Osteocyte (in vitro differentiated cells): ENCODE measurements at regions not wholly inside any gene's neighbourhood (a gene's known extent, or its start where the extent isn't known, plus 50 kb on each side); places are given as distances from the start of the nearest gene placed in this dataset.

Source experiments
- DNase-seq: peaks from one replicate; pipeline ENCODE4 v3.0.0; 2021; ENCODE audit warnings: mixed read lengths; ENCODE audit not compliant: unreplicated experiment; ENCODE audit errors: extremely low spot score
- H3K27ac Mint-ChIP-seq: one replicate; pipeline ENCODE4 v1.8.0; 2021; ENCODE audit warnings: mild to moderate bottlenecking, mixed read lengths; ENCODE audit not compliant: unreplicated experiment
- H3K27me3 Mint-ChIP-seq: one replicate; pipeline ENCODE4 v1.8.0; 2021; ENCODE audit warnings: mixed read lengths; ENCODE audit not compliant: unreplicated experiment
- H3K36me3 Mint-ChIP-seq: one replicate; pipeline ENCODE4 v1.8.0; 2021; ENCODE audit warnings: mixed read lengths; ENCODE audit not compliant: unreplicated experiment
- H3K4me1 Mint-ChIP-seq: one replicate; pipeline ENCODE4 v1.8.0; 2021; ENCODE audit warnings: mixed read lengths; ENCODE audit not compliant: unreplicated experiment
- H3K4me3 Mint-ChIP-seq: one replicate; pipeline ENCODE4 v1.8.0; 2021; ENCODE audit warnings: mild to moderate bottlenecking, moderate library complexity, mixed read lengths; ENCODE audit not compliant: unreplicated experiment
- H3K9me3 Mint-ChIP-seq: one replicate; pipeline ENCODE4 v1.8.0; 2021; ENCODE audit warnings: mixed read lengths; ENCODE audit not compliant: unreplicated experiment
- TF ChIP-seq, protein P1 (sequence below): fragments of 200-600 bp; sonication (generic); IDR thresholded peaks from 2 replicates; pipeline ENCODE4 v1.5.0; 2021; ENCODE audit warnings: antibody characterized with exemption, mild to moderate bottlenecking, moderate library complexity

DNA sequence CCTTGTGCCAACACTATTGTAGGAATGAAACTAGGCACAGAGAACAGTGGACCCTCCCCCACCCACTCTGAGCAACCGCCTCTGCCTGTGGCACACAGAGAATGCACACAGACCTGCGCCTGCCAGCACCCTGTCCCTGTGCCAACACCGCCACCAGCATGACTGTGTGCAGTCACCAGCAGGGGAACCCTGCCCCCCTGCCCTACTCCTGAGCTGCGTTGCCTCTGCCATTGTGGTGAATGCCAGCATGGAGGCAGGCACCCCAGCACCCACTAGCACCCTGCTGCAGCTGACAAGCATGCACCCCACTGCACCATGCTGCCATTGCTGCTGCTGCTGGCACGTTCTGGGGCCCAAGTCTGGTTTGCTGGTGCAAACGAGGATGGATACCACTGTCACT, 94.4 kb upstream of the PRLR start:
- H3K36me3 Mint-ChIP-seq, result no peaks in the 10 kb centered on the region
- DNase-seq, result no peak
- H3K27ac Mint-ChIP-seq, result no peak overlapping the region
- H3K27me3 Mint-ChIP-seq, result no peaks in the 10 kb centered on the region
- H3K9me3 Mint-ChIP-seq, result peaks cover 5% of the 10 kb centered on the region
- TF ChIP-seq, protein P1, sequence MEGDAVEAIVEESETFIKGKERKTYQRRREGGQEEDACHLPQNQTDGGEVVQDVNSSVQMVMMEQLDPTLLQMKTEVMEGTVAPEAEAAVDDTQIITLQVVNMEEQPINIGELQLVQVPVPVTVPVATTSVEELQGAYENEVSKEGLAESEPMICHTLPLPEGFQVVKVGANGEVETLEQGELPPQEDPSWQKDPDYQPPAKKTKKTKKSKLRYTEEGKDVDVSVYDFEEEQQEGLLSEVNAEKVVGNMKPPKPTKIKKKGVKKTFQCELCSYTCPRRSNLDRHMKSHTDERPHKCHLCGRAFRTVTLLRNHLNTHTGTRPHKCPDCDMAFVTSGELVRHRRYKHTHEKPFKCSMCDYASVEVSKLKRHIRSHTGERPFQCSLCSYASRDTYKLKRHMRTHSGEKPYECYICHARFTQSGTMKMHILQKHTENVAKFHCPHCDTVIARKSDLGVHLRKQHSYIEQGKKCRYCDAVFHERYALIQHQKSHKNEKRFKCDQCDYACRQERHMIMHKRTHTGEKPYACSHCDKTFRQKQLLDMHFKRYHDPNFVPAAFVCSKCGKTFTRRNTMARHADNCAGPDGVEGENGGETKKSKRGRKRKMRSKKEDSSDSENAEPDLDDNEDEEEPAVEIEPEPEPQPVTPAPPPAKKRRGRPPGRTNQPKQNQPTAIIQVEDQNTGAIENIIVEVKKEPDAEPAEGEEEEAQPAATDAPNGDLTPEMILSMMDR, result no peak
- no peaks in the 10 kb centered on the region for H3K4me1 Mint-ChIP-seq
- no peak overlapping the region for H3K4me3 Mint-ChIP-seq

DNA sequence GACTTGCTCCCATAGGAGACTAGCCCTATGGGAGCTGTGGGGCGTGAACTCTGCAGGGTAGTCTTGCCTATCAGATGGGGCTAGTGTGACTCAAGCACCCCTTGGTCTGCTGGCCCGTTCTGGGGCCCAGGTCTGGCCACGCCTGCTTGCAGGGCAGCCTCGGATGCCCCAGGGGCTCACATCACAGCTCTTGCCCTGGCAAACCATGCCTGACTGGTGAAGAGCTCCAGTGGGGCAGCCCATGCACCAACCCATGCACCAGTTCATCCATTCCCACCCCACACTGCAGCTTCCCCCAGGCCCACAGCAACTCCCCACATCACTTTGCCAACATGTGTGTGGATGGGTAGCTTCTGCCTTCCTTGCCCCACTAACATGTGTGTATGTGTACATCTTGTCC, 93.9 kb upstream of the PRLR start:
- Mint-ChIP-seq H3K36me3 (no peaks in the 10 kb centered on the region), H3K9me3 (peaks cover 5% of the 10 kb centered on the region), H3K27me3 (no peaks in the 10 kb centered on the region), H3K4me1 (peaks cover 2% of the 10 kb centered on the region), H3K27ac (no peak overlapping the region), H3K4me3 (no peak overlapping the region)
- no peak for DNase-seq
- TF ChIP-seq, protein P1, result no peak

DNA sequence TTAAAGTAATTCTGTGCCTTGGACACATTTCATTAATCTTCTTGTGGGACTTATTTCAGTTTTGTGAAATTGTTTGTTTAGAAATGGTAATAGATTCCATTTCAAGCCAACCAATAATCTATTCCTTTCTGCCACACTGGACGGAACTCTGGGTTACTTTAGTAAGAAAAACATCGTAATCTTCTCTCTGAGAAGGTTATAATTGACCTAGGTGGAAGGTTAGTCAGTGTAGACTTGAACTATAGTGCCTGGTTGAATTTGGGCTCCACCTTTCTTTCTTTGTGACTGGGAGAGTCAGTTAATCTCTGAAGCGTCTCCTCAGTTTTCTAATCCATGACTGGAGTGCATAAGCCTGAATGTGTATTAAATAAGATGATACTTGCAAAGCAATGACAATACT, 89.7 kb upstream of the PRLR start:
- H3K4me1 Mint-ChIP-seq, result peaks cover 2% of the 10 kb centered on the region
- no peak overlapping the region for H3K27ac Mint-ChIP-seq
- no peaks in the 10 kb centered on the region for H3K36me3 Mint-ChIP-seq
- no peak overlapping the region for H3K4me3 Mint-ChIP-seq
- TF ChIP-seq, protein P1, result no peak
- H3K9me3 Mint-ChIP-seq, result no peaks in the 10 kb centered on the region
- DNase-seq, result no peak
- H3K27me3 Mint-ChIP-seq, result no peaks in the 10 kb centered on the region

DNA sequence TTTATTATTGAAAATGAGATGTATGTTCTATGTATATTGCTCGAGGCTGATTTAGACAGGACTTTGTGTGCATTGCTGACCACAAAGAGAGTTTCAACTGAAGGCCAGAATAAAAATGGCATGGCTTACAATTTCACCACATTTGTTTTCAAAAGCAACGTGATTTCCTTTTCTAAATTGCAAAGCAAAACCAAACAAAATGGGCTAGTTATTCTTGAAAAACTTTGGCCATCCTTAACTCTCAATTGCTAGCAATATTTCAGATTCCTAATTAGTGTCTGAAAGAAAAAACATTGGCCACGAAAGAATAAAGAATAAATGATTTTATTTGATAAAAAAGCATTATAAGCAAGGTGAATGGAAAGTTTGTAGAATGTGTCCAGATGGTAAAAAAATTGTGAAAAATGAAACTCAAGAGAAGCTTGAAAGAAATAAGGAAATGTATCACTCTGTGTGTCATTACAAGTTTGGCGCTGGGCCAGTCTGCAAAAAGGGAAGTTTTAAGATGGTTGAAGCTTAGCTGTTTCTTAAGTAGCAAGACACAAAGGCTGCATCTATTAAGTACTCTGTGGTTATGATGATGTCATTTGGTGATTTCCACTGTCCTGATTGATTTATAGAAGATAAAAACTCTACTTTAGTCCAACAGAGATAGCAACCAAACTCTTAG, 89.2 kb upstream of the PRLR start:
- no peak overlapping the region for H3K27ac Mint-ChIP-seq

DNA sequence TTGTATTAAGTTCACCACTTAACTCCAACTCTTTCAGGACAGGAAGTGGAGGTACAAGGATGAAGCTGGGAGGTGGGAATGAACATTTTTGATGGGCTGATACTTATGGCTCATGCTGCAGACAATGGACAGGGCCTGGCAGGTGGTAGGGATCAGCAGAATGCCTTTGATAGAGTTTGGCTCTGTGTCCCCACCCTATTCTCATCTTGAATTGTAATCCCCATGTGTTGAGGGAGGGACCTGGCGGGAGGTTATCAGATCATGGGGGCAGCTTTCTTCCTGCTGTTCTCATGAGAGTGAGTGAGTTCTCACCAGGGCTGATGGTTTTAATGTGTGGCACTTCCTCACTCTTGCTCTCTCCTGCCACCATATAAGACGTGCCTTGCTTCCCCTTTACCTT, 87.3 kb upstream of the PRLR start:
- no peak for DNase-seq
- Mint-ChIP-seq H3K4me3 (no peak overlapping the region), H3K36me3 (no peaks in the 10 kb centered on the region), H3K9me3 (no peaks in the 10 kb centered on the region), H3K4me1 (peaks cover 2% of the 10 kb centered on the region), H3K27me3 (no peaks in the 10 kb centered on the region), H3K27ac (no peak overlapping the region)
- TF ChIP-seq, protein P1, result no peak

More for the DNA sequence above, 89.2 kb upstream of the PRLR start:
- Mint-ChIP-seq H3K4me1 (peaks cover 2% of the 10 kb centered on the region), H3K36me3 (no peaks in the 10 kb centered on the region), H3K9me3 (no peaks in the 10 kb centered on the region), H3K4me3 (no peak overlapping the region), H3K27me3 (no peaks in the 10 kb centered on the region)
- no peak for DNase-seq
- TF ChIP-seq, protein P1, result no peak
